Central memory CD8-positive, alpha-beta T cell (primary cell): ENCODE measurements at regions not wholly inside any gene's neighbourhood (a gene's known extent, or its start where the extent isn't known, plus 50 kb on each side); places are given as distances from the start of the nearest gene placed in this dataset.
"Not testable (repeated sequence)": the region's sequence is repeated elsewhere in the genome, so short reads cannot be mapped to it uniquely, and the experiment has no call there.

ENCODE experiments used
- ATAC-seq: fragments of 150-1000 bp; cut with Tn5 transposase; replicated peaks from 2 replicates; pipeline ENCODE4 v1.10.0; 2022; ENCODE audit warnings: mild to moderate bottlenecking, moderate FRiP score, moderate number of reproducible peaks; ENCODE audit not compliant: poor library complexity, severe bottlenecking; ENCODE audit errors: extremely low read depth
- DNase-seq, 2 donors: peaks; one replicate each; pipeline ENCODE4 v3.0.0; 2021; ENCODE audit warnings: low spot score in 2 of 2
- H3K27ac Mint-ChIP-seq: one replicate; pipeline ENCODE4 v1.8.0; 2022; ENCODE audit warnings: low read depth, mild to moderate bottlenecking, moderate library complexity, mixed read lengths
- H3K27me3 Mint-ChIP-seq: one replicate; pipeline ENCODE4 v1.8.0; 2022; ENCODE audit warnings: mixed read lengths
- H3K36me3 Mint-ChIP-seq: one replicate; pipeline ENCODE4 v1.8.0; 2022; ENCODE audit warnings: mild to moderate bottlenecking, moderate library complexity, mixed read lengths; ENCODE audit not compliant: insufficient read depth
- H3K4me1 Mint-ChIP-seq: one replicate; pipeline ENCODE4 v1.8.0; 2022; ENCODE audit warnings: mixed read lengths
- H3K4me3 Mint-ChIP-seq: one replicate; pipeline ENCODE4 v1.8.0; 2022; ENCODE audit warnings: mild to moderate bottlenecking, moderate library complexity, mixed read lengths
- H3K9me3 Mint-ChIP-seq: one replicate; pipeline ENCODE4 v1.8.0; 2022; ENCODE audit warnings: mixed read lengths

GRCh38 chr1:93768380-93768863 is 86.8 kb upstream of the BCAR3 start:
- H3K27me3 Mint-ChIP-seq: no peaks in the 10 kb centered on the region
- H3K9me3 Mint-ChIP-seq: no peaks in the 10 kb centered on the region
- peaks cover 4% of the 10 kb centered on the region for H3K36me3 Mint-ChIP-seq
- ATAC-seq (no peak), DNase-seq (no peak)
- H3K4me1 Mint-ChIP-seq: peaks cover 32% of the 10 kb centered on the region
- peak overlapping the region; percentile 10 for H3K27ac Mint-ChIP-seq
- no peak overlapping the region for H3K4me3 Mint-ChIP-seq

DNA sequence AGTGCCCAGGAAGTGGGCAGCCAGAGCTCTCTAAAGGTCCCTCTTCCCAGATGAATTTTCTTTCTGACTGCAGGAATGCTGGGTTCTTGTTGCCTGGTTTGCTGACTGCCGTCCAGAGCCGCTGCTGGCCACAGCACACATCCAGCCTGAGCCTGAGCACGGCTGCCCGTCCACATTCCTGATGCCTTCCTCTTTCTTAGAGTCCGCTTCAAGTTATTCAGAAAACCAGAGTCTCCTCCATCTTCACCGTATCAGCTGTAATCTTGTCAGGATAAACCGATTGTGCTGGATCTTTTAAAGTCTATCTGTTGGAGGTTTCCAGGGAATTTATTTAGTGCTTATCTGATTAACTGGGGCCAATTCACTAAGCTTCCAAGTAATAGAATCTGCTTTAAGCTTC is 84.8 kb upstream of the BCAR3 start:
- Mint-ChIP-seq H3K27ac (peak overlapping the region; percentile 19), H3K36me3 (peaks cover 4% of the 10 kb centered on the region), H3K4me1 (peaks cover 45% of the 10 kb centered on the region), H3K4me3 (no peak overlapping the region), H3K9me3 (no peaks in the 10 kb centered on the region), H3K27me3 (no peaks in the 10 kb centered on the region)
- no peak for ATAC-seq
- DNase-seq: no peak

GRCh38 chr1:93765099-93765498 is 83.5 kb upstream of the BCAR3 start:
- no peak overlapping the region for H3K4me3 Mint-ChIP-seq
- H3K27ac Mint-ChIP-seq: no peak overlapping the region
- H3K27me3 Mint-ChIP-seq: no peaks in the 10 kb centered on the region
- H3K36me3 Mint-ChIP-seq: peaks cover 4% of the 10 kb centered on the region
- DNase-seq (no peak), ATAC-seq (no peak)
- peaks cover 46% of the 10 kb centered on the region for H3K4me1 Mint-ChIP-seq
- no peaks in the 10 kb centered on the region for H3K9me3 Mint-ChIP-seq

- Mint-ChIP-seq H3K27me3 (no peaks in the 10 kb centered on the region), H3K36me3 (peaks cover 4% of the 10 kb centered on the region), H3K9me3 (no peaks in the 10 kb centered on the region), H3K4me3 (no peak overlapping the region), H3K27ac (no peak overlapping the region), H3K4me1 (peaks cover 54% of the 10 kb centered on the region)
- no peak for DNase-seq
- peak; percentile 27 for ATAC-seq
Observed at GRCh38 chr1:93764366-93764750, 82.7 kb upstream of the BCAR3 start.

DNA sequence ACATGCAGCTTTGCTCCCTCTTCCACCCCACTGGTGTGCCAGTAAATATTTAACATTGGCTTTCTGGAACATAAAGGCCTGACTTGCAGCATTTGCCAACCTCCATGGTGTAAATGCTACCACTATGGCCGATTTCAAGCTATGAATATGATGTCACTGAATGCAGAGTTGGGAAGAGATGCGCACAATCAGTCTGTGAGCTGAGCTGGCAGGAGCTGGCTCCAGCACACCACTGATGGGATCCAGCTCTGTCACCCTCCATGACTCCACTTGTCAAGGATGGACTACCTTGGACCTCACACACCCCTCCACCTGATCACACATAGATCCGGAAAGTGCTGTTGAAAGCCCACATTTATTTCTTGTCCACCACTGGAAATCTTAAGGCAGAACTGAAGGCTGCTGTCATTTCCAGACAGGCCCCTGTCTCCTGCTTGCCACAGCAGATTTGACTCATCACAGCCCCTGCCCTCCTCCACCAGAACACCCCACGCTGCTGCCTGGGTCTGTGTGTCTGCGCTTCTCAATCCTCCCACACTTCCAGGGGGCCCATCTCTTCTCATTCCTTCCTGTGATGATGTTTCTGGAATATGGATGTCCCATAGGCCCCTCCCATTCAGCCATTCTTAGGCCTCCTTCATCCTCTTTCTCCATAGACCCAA is 82.2 kb upstream of the BCAR3 start:
- no peak for DNase-seq
- Mint-ChIP-seq H3K9me3 (no peaks in the 10 kb centered on the region), H3K4me3 (no peak overlapping the region), H3K27me3 (no peaks in the 10 kb centered on the region), H3K4me1 (peaks cover 59% of the 10 kb centered on the region), H3K27ac (no peak overlapping the region), H3K36me3 (peaks cover 4% of the 10 kb centered on the region)
- ATAC-seq: no peak

DNA sequence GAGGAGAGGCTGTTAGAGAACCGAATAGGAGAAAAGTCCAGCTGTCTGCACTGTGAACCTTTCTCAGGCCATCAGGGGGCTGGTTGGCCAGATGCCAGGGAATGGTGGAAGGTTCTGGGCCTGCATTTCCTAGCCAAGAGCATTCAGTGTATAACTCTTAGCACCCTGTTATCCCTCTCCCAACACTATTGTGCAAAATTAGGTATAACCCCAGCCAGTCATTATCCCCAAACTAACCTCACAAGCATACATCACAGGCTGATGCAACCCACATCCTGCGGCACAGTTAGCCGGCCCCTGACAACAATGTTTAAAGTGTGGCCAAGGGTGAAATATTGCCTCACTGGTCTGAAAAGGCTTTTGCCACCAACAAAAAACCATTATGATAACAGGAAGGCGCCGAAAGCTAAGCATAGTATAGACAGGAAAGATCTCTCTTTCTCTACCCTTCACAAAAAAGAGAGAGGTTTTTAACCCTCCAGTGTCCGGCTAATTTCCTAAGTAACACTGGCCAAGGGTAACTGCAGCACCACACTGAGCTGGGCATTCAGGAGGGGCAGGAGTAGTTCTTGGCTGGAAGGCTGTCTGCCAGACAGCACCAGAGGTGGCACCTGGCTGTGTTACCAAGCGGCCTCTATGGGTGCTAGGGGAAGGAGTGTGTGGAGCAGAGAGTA is 77.3 kb upstream of the BCAR3 start:
- Mint-ChIP-seq H3K36me3 (no peaks in the 10 kb centered on the region), H3K27ac (peak overlapping the region; percentile 76), H3K9me3 (no peaks in the 10 kb centered on the region), H3K4me3 (peak overlapping the region; percentile 36), H3K4me1 (peaks cover 37% of the 10 kb centered on the region), H3K27me3 (no peaks in the 10 kb centered on the region)
- ATAC-seq (peak; percentile 79), DNase-seq (peak in 1 of 2 donors; percentile 33)

GRCh38 chr1:93757256-93758036 is 75.8 kb upstream of the BCAR3 start:
- H3K4me3 Mint-ChIP-seq: no peak overlapping the region
- no peaks in the 10 kb centered on the region for H3K36me3 Mint-ChIP-seq
- no peak overlapping the region for H3K27ac Mint-ChIP-seq
- H3K27me3 Mint-ChIP-seq: no peaks in the 10 kb centered on the region
- no peaks in the 10 kb centered on the region for H3K9me3 Mint-ChIP-seq
- no peak for DNase-seq
- peaks cover 26% of the 10 kb centered on the region for H3K4me1 Mint-ChIP-seq
- no peak for ATAC-seq

- no peaks in the 10 kb centered on the region for H3K27me3 Mint-ChIP-seq
- H3K9me3 Mint-ChIP-seq: no peaks in the 10 kb centered on the region
- H3K4me3 Mint-ChIP-seq: no peak overlapping the region
- H3K4me1 Mint-ChIP-seq: peaks cover 25% of the 10 kb centered on the region
- no peak for DNase-seq
- no peak overlapping the region for H3K27ac Mint-ChIP-seq
- H3K36me3 Mint-ChIP-seq: peaks cover under 1% of the 10 kb centered on the region
- ATAC-seq: no peak
Observed at GRCh38 chr1:93756657-93757056, 75.0 kb upstream of the BCAR3 start.

DNA sequence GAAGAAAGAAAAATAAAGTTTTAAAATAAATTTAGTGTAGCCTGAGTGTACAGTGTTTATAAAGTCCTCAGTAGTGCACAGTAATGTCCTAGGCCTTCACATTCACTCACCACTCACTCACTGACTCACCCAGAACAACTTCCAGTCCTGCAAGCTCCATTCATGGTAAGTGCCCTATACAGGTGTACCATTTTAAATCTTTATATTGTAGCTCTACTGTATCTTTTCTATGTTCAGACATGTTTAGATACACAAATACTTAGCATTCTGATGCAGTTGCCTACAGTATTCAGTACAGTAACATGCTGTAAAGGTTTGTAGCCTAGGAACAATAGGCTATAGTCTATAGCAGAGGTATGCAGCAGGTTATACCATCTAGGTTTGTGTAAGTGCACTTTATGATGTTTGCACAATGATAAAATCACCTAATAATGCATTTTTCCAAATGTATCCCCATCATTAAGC is 73.6 kb upstream of the BCAR3 start:
- not testable (repeated sequence) for H3K9me3 Mint-ChIP-seq, H3K36me3 Mint-ChIP-seq, DNase-seq, ATAC-seq, H3K27ac Mint-ChIP-seq, H3K27me3 Mint-ChIP-seq, H3K4me3 Mint-ChIP-seq
- H3K4me1 Mint-ChIP-seq: peaks cover 36% of the 10 kb centered on the region

- Mint-ChIP-seq H3K4me3 (no peak overlapping the region), H3K9me3 (no peaks in the 10 kb centered on the region), H3K27ac (no peak overlapping the region), H3K36me3 (peaks cover 5% of the 10 kb centered on the region), H3K4me1 (peaks cover 24% of the 10 kb centered on the region), H3K27me3 (no peaks in the 10 kb centered on the region)
- ATAC-seq (no peak), DNase-seq (no peak)
Observed at GRCh38 chr1:93753791-93754763, 72.4 kb upstream of the BCAR3 start.

GRCh38 chr1:93751377-93752250 is 70.0 kb upstream of the BCAR3 start:
- peaks cover 18% of the 10 kb centered on the region for H3K4me1 Mint-ChIP-seq
- ATAC-seq: peak; percentile 10

More at GRCh38 chr1:93751377-93752250, 70.0 kb upstream of the BCAR3 start:
- no peak for DNase-seq
- Mint-ChIP-seq H3K36me3 (peaks cover 5% of the 10 kb centered on the region), H3K27ac (peak overlapping the region; percentile 86), H3K9me3 (peaks cover 10% of the 10 kb centered on the region), H3K27me3 (peaks cover 15% of the 10 kb centered on the region), H3K4me3 (peak overlapping the region; percentile 18)
